ENCODE measurements at regions not wholly inside any gene's neighbourhood (a gene's known extent, or its start where the extent isn't known, plus 50 kb on each side); places are given as distances from the start of the nearest gene placed in this dataset.

- TF ChIP-seq CTCF (IDR thresholded peaks at IDR 0.05) (no peak), POLR2A (IDR thresholded peaks at IDR 0.05) (no peak)
- DNase-seq (ENCODE audit: low spot score in 2 of 2) = no peak
- intact Hi-C loops (cut with DNase I; ENCODE audit: low total_unique reads) = no loop called here
- H3K4me3 ChIP-seq (ENCODE audit: low read depth, poor library complexity, severe bottlenecking) = no peak overlapping the region
- 65 to 78% methylated on average over 4 of the region's 4 CpGs for WGBS, 2 donors
These were observed 71.6 kb downstream of the BBS10 start for GRCh38 chr12:76276499-76277151.

GRCh38 chr12:76275511-76276093, 72.6 kb downstream of the BBS10 start:
- WGBS, 2 donors = 92 to 93% methylated on average over 5 of the region's 5 CpGs
- no peak overlapping the region for H3K4me3 ChIP-seq (ENCODE audit: low read depth, poor library complexity, severe bottlenecking)
- TF ChIP-seq POLR2A (IDR thresholded peaks at IDR 0.05) (no peak), CTCF (IDR thresholded peaks at IDR 0.05) (no peak)
- intact Hi-C loops (cut with DNase I; ENCODE audit: low total_unique reads) = no loop called here
- no peak for DNase-seq (ENCODE audit: low spot score in 2 of 2)

DNA sequence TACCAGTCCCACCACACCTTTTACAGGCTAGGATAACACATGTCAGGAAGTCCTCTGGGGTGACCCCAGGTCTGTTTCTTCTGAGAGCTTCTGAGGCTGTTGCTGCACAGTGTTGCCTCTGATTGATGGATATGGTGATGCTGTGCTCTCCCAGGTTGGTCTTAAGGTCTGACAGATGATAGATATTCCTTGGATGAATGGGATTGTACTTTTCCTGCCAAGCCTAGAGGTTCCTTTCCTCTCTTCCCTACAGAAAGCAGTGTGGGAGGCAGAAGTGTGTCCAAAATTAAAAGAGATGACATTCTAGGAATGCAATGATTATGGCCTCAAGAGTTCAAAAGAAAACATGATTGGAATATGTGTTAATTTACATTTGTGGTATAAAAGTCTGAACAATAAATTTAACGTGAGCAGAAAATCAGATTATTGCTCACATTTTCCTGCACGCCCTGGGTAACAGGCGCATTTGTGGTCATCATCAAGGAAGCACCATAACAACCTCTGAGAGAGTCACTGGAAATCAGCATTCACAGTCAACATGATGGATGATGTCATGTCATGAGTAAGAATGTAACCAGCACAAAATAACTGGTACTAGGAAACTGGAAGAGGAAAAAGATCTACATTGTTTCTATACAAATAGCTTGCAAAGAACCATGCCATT, 73.7 kb downstream of the BBS10 start:
- intact Hi-C loops (cut with DNase I; ENCODE audit: low total_unique reads) = no loop called here

GRCh38 chr12:76272287-76272686, 75.9 kb downstream of the BBS10 start:
- DNase-seq (ENCODE audit: low spot score in 2 of 2) = no peak
- WGBS, 2 donors = 52 to 70% methylated on average over 4 of the region's 4 CpGs
- H3K4me3 ChIP-seq (ENCODE audit: low read depth, poor library complexity, severe bottlenecking) = no peak overlapping the region
- intact Hi-C loops (cut with DNase I; ENCODE audit: low total_unique reads) = no loop called here
- TF ChIP-seq CTCF (IDR thresholded peaks at IDR 0.05) = no peak
- TF ChIP-seq POLR2A (IDR thresholded peaks at IDR 0.05) = no peak

More for the DNA sequence above, 73.7 kb downstream of the BBS10 start:
- DNase-seq (ENCODE audit: low spot score in 2 of 2) = no peak
- TF ChIP-seq CTCF (IDR thresholded peaks at IDR 0.05) = no peak
- 93 to 95% methylated on average over 3 of the region's 3 CpGs for WGBS, 2 donors
- H3K4me3 ChIP-seq (ENCODE audit: low read depth, poor library complexity, severe bottlenecking) = no peak overlapping the region

GRCh38 chr12:76270657-76271358, 77.4 kb downstream of the BBS10 start:
- no peak for DNase-seq (ENCODE audit: low spot score in 2 of 2)
- intact Hi-C loops (cut with DNase I; ENCODE audit: low total_unique reads) = no loop called here
- TF ChIP-seq POLR2A (IDR thresholded peaks at IDR 0.05) (no peak), CTCF (IDR thresholded peaks at IDR 0.05) (no peak)
- no peak overlapping the region for H3K4me3 ChIP-seq (ENCODE audit: low read depth, poor library complexity, severe bottlenecking)
- WGBS, 2 donors = 52 to 67% methylated on average over 2 of the region's 2 CpGs

All from lower leg skin (tissue), 4 donors.